ENCODE measurements at regions not wholly inside any gene's neighbourhood (a gene's known extent, or its start where the extent isn't known, plus 50 kb on each side); places are given as distances from the start of the nearest gene placed in this dataset.
A peak's percentile ranks its signal among the peaks of the same experiment; 100 is the strongest.
"Not testable (repeated sequence)": the region's sequence is repeated elsewhere in the genome, so short reads cannot be mapped to it uniquely, and the experiment has no call there.

DNA sequence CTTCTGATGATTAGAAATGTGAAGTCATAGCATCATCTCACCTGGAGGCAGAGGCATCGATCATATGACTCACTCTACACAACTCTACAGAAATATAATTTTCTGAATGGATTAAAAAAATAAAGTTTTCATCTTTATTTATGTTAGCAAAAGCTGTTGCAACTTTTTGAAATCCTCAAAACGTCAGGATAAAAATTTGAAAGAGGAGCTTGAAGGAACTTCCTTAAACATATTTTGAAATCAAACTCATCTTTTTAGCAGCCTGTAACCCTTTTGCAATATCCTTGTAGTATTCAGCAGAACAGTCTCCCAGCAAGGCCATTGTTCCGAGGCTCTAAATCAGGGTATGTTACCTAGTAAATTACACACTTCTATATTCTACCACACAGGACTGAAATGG lies 985.4 kb downstream of the PLOD2 start:
- DNase-seq (ENCODE audit: low read depth) = no peak

DNA sequence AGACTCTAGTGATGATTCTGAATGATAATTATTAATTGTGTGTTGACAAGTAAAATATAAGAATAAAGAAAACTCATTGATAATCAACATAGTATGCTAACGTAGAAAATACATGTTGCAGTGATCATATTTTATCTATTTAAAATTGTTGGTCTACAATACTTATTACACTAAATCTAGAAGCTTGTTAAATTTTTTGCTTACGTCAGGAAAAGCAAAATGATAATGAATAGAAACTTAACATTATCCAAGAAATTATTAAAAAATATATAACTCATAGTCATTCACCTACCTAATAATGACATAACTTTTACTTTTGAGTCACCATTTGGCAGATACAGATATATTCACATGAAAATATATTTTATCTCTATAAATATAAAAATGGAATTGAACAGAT lies 984.1 kb downstream of the PLOD2 start:
- no peak for DNase-seq (ENCODE audit: low read depth)

- no peak for DNase-seq (ENCODE audit: low read depth)
Measured at GRCh38 chr3:145177828-145178227, 983.2 kb downstream of the PLOD2 start.

GRCh38 chr3:145182196-145182911 lies 978.6 kb downstream of the PLOD2 start:
- no peak for DNase-seq (ENCODE audit: low read depth)

- DNase-seq (ENCODE audit: low read depth) = peak; percentile 17
Measured at GRCh38 chr3:145183261-145183660, 977.7 kb downstream of the PLOD2 start.

GRCh38 chr3:145188079-145188770 lies 972.8 kb downstream of the PLOD2 start:
- no peak for DNase-seq (ENCODE audit: low read depth)

DNA sequence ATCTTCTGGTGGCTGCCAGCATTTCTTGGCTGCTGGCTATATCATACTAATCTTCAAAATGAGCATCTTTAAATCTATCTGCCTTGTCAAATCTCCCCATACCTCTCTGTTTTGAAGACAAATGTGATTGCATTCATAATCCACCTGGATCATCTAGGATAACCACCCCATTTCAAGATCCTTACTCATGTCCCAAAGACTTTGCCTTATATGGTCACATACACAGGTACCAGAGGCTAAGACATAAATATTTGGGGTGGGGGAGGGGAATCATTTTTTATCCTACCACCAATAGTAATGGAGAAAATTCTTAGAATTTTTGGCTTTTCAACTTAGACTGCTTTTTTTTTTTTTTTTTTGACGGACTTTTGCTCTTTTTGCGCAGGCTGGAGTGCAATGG lies 970.8 kb downstream of the PLOD2 start:
- no peak for DNase-seq (ENCODE audit: low read depth)

DNA sequence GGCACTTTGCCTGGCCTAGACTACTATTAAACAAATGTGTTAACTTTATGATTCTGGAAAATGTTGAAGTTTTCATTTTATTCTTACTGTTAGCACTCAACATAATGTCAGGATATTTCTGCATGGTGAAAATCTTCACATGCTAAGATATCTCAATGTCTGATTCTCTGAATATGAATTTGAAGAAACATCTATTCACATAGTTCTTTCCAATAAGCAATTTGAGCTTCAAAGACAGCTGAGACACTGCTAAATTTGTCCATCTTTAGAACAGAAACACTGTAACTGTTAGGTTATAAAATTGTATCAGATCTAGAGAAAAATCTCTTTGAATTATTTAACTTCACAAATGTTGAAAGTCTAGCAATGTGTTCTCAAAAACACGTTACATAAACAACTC lies 970.2 kb downstream of the PLOD2 start:
- DNase-seq (ENCODE audit: low read depth) = no peak

DNA sequence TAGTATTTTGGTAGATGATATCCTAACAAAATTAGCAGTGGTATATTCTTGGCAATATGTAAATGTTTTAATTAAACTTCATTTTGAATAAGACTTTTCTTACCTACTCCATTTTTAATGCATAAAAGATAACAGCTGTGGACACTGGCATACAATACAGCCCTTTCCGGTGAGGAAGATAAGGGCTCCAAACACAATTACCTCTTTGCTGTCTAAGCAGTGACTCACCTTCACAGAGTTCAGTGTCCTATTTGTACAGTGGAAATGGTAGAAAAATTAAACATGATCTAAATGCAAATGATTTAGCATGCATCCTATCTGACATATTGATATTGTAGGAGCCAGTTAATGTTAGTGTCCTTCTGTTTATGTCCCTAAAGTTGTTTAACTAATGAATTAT lies 969.4 kb downstream of the PLOD2 start:
- DNase-seq (ENCODE audit: low read depth) = peak; percentile 3

- DNase-seq (ENCODE audit: low read depth) = no peak
Measured at GRCh38 chr3:145197051-145197820, 963.7 kb downstream of the PLOD2 start.

DNA sequence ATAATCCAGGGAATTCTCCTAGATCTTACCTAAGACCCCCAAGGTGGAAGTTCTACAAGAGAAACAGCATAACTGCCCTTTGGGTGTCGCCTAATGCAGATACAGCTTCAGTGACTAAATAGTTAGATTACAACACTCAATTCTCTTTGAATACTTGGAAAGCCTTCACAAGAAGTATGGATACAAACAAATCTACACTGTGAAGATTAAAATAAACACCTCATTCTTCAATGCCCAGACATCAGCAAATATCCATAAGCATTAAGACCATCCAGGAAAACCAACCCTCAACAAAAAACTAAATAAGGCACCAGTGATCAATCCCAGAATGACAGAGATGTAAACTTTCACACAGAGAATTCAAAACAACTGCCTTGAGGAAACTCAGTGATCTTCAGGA lies 963.2 kb downstream of the PLOD2 start:
- DNase-seq (ENCODE audit: low read depth) = no peak

DNA sequence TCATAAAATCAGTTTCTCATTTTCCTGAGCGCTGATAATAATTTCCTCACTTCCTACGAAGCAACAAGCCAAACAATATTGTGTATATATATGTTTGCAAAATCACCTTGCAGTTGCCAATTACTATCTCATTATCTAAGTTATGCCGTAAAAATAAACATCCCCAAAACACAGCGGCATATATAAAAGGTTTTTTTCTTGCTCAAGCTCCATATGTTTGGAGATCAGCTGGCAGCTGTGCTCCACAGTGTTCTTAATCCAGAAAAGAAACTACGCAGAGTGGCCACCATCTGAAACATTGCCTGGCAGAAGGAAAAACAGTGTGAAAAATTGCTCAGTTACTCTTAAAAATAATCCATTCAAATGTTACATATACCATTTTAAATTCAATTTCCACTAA lies 951.4 kb downstream of the PLOD2 start:
- no peak for DNase-seq (ENCODE audit: low read depth)

GRCh38 chr3:145219355-145220235 lies 941.4 kb downstream of the PLOD2 start:
- no peak for DNase-seq (ENCODE audit: low read depth)

- DNase-seq (ENCODE audit: low read depth) = no peak
Measured at GRCh38 chr3:145224886-145225285, 936.1 kb downstream of the PLOD2 start.

- DNase-seq (ENCODE audit: low read depth) = peak; percentile 83
Measured at GRCh38 chr3:145243875-145244274, 917.1 kb downstream of the PLOD2 start.

DNA sequence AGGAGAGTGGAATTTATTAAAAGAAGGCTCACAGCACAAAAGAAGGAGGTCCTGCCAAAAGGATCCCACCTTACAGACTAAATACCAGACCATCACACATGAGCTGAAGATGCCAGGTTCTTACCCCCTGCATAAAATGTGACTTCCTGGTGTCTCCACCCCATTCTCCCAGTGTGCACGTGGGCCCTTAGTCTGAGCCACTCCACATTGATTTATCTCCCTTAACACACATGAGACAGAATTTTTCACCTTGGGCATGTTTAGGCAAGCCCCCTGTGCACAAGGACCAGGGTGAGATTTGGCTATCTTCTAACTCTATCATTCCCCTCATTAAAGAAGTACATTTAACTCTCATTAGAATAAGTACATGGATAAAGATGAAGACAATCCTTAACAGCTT lies 916.7 kb downstream of the PLOD2 start:
- no peak for DNase-seq (ENCODE audit: low read depth)

DNA sequence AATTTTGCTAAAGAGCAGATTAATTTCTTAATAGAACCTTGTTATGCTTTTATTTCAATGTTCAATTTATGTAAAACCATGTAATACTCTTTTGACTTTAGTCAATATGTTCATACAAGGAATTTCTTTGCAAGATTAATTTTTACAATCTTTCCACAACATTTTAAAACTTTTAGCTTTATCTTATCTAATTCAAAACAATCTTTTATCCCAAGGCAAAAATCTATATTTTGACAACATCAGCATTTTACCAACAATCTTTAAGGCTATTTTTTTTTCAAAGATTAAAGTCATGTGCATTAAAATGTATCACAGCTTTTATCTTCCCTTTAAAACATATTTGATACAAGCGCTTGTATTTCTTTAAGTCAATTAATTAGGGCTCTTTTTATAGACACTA lies 914.7 kb downstream of the PLOD2 start:
- no peak for DNase-seq (ENCODE audit: low read depth)

DNA sequence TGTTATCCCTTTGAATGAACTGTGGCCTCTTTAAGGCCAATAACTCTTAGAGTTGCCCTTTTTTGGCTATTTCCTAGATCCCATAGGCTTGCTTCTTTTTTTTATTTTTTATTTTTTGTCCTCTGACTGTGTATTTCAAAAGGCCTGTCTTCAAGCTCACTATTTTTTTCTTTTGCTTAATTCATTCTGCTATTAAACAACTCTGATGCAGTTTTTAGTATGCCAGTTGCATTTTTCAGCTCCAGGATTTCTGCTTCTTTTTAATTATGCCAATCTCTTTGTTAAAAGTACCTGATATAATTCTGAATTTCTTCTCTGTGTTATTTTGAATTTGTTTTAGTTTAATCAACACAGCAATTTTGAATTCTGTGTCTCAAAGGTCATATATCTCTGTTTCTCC lies 912.1 kb downstream of the PLOD2 start:
- DNase-seq (ENCODE audit: low read depth) = no peak

DNA sequence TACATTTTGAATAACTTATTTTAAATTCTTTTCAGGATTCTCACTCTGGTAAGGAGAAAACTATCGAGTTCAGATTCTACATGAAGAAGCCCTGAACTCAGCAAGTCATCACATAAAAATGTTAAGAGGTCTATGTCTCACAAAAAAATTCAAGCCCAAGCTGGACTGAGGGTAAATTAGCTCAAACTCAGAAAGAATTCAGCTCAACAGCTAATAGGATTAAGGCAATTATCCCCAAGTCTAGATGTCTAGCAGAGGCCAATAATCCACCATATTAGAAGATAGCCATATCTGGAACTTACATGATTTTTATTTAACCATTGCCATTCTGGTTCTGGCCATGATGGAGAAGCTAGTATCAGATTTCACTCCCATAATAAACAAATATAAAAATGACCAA lies 909.7 kb downstream of the PLOD2 start:
- DNase-seq (ENCODE audit: low read depth) = no peak

DNA sequence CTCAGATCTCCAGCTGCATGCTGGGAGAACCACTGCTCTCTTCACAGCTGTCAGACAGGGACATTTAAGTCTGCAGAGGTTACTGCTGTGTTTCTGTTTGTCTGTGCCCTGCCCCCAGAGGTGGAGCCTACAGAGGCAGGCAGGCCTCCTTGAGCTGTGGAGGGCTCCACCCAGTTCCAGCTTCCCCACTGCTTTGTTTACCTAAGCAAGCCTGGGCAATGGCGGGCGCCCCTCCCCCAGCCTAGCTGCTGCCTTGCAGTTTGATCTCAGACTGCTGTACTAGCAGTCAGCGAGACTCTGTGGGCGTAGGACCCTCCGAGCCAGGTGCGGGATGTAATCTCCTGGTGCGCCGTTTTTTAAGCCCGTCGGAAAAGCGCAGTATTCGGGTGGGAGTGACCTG lies 903.0 kb downstream of the PLOD2 start:
- not testable (repeated sequence) for DNase-seq (ENCODE audit: low read depth)

GRCh38 chr3:145259166-145259880 lies 901.7 kb downstream of the PLOD2 start:
- DNase-seq (ENCODE audit: low read depth) = no peak

Data from non-pigmented ciliary epithelial cell (primary cell).